Gastrocnemius medialis (tissue), 4 donors: ENCODE measurements at regions not wholly inside any gene's neighbourhood (a gene's known extent, or its start where the extent isn't known, plus 50 kb on each side); places are given as distances from the start of the nearest gene placed in this dataset.
A peak's percentile ranks its signal among the peaks of the same experiment; 100 is the strongest.
"Not testable (repeated sequence)": the region's sequence is repeated elsewhere in the genome, so short reads cannot be mapped to it uniquely, and the experiment has no call there.

ENCODE experiments used
- ATAC-seq, 2 donors: fragments of 150-250 bp; one replicate each; pipeline ENCODE4 v1.9.1; 2016
- DNase-seq, 2 donors: peaks; one replicate each; pipeline ENCODE4 v3.0.0-alpha.2; 2019
- H3K27ac ChIP-seq, 4 donors: fragments of 200-600 bp; sonication (generic); 1 replicate in 1 of 4; 2 replicates in 3 of 4; pipeline ENCODE4 v1.5.1; 2016 to 2018; ENCODE audit warnings: mild to moderate bottlenecking in 2 of 4, moderate library complexity in 1 of 4
- H3K27me3 ChIP-seq, 3 donors: fragments of 200-600 bp; sonication (generic) in 2 of 3; 1 replicate in 1 of 3; 2 replicates in 2 of 3; pipeline versions ENCODE4 v1.5.1 to v1.6.0; 2016 to 2019; ENCODE audit warnings: mild to moderate bottlenecking in 1 of 3, moderate library complexity in 1 of 3
- H3K36me3 ChIP-seq, 2 donors: fragments of 200-600 bp; sonication (generic) in 1 of 2; one replicate each; pipeline ENCODE4 v1.5.1; 2017 to 2018
- H3K4me1 ChIP-seq, 2 donors: fragments of 200-600 bp; sonication (generic) in 1 of 2; one replicate each; pipeline ENCODE4 v1.5.1; 2016 to 2017; ENCODE audit warnings: mild to moderate bottlenecking in 2 of 2
- H3K4me3 ChIP-seq, 4 donors: fragments of 200-600 bp; sonication (generic) in 3 of 4; 1 replicate in 1 of 4; 2 replicates in 3 of 4; pipeline ENCODE4 v1.5.1; 2016 to 2019; ENCODE audit warnings: mild to moderate bottlenecking in 2 of 4
- H3K9me3 ChIP-seq, 3 donors: fragments of 200-600 bp; sonication (generic) in 2 of 3; 1 replicate in 1 of 3; 2 replicates in 2 of 3; pipeline ENCODE4 v1.5.1; 2016 to 2019
- POLR2A ChIP-seq, 2 donors: fragments of 450-650 bp; IDR thresholded peaks; one replicate each; pipeline ENCODE4 v1.6.1; 2017; ENCODE audit warnings: antibody characterized with exemption in 2 of 2, mild to moderate bottlenecking in 2 of 2, moderate library complexity in 2 of 2
- in situ Hi-C, 4 donors: fragments of 200-750 bp; cut with MboI; loops; one replicate each; pipeline versions ENCODE4 v1.15.0 to v1.8.0; 2017; ENCODE audit warnings: low sequenced_read_pairs in 4 of 4
- intact Hi-C: fragments of 100-400 bp; cut with DNase I; formaldehyde crosslinking; loops from one replicate; pipeline ENCODE4 v1.15.1; 2023; ENCODE audit warnings: low total_unique reads
- TF ChIP-seq, protein P1 (sequence below), 5 experiments: fragments of 450-650 bp in 3 of 5; fragments of 200-600 bp in 2 of 5; sonication (generic) in 2 of 5; IDR thresholded peaks in 4 of 5; conservative IDR thresholded peaks in 1 of 5; 1 replicate in 4 of 5; 2 replicates in 1 of 5; pipeline ENCODE4 v1.5.1; 2016 to 2019; ENCODE audit warnings: antibody characterized with exemption in 5 of 5, mild to moderate bottlenecking in 3 of 5, moderate library complexity in 3 of 5

- no peak for ATAC-seq
- no peak overlapping the region for H3K4me3 ChIP-seq
- intact Hi-C loops: no loop called here
- no peaks in the 10 kb centered on the region for H3K36me3 ChIP-seq
- no peak for DNase-seq
- H3K27ac ChIP-seq: no peak overlapping the region
- in situ Hi-C loops: no loop called here
- no peaks in the 10 kb centered on the region for H3K27me3 ChIP-seq
- TF ChIP-seq POLR2A (IDR thresholded peaks at IDR 0.05): no peak
- TF ChIP-seq, protein P1, sequence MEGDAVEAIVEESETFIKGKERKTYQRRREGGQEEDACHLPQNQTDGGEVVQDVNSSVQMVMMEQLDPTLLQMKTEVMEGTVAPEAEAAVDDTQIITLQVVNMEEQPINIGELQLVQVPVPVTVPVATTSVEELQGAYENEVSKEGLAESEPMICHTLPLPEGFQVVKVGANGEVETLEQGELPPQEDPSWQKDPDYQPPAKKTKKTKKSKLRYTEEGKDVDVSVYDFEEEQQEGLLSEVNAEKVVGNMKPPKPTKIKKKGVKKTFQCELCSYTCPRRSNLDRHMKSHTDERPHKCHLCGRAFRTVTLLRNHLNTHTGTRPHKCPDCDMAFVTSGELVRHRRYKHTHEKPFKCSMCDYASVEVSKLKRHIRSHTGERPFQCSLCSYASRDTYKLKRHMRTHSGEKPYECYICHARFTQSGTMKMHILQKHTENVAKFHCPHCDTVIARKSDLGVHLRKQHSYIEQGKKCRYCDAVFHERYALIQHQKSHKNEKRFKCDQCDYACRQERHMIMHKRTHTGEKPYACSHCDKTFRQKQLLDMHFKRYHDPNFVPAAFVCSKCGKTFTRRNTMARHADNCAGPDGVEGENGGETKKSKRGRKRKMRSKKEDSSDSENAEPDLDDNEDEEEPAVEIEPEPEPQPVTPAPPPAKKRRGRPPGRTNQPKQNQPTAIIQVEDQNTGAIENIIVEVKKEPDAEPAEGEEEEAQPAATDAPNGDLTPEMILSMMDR (IDR thresholded peaks at IDR 0.05 in 4 of 5, conservative IDR thresholded peaks at IDR 0.05 in 1 of 5): no peak
- H3K9me3 ChIP-seq: no peaks in the 10 kb centered on the region
- peaks cover 0 to 20% of the 10 kb centered on the region in 2 donors for H3K4me1 ChIP-seq
Observed at GRCh38 chr12:105470601-105471000, 140.1 kb downstream of the C12orf75 start.

DNA sequence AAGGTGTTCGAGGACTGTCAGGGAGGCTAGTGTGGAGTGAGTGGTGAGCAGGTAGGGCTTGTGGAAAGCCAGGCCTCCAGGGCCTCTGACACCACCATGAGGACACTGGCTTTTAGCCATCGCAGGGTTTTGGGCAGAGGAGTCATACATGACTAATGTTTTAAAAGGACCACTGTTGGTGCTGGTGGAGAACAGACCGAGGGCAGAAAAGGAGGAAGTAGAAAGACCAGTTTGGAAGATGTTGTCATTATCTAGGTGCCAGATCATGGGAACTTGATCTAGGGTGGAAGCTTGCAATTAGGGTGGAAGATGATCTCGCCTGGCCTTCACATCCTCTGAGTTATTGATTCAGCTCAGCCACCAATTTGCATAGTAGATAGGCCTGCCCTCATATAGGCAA is 144.2 kb downstream of the C12orf75 start:
- intact Hi-C loops (no loop called here), in situ Hi-C loops (no loop called here)
- ATAC-seq (no peak), DNase-seq (no peak)
- Histone ChIP-seq H3K27me3 (no peaks in the 10 kb centered on the region), H3K27ac (no peak overlapping the region), H3K36me3 (no peaks in the 10 kb centered on the region), H3K9me3 (no peaks in the 10 kb centered on the region), H3K4me3 (no peak overlapping the region), H3K4me1 (peaks cover 0 to 11% of the 10 kb centered on the region in 2 donors)
- no peak for TF ChIP-seq POLR2A (IDR thresholded peaks at IDR 0.05)
- TF ChIP-seq, protein P1 (IDR thresholded peaks at IDR 0.05 in 4 of 5, conservative IDR thresholded peaks at IDR 0.05 in 1 of 5): no peak

DNA sequence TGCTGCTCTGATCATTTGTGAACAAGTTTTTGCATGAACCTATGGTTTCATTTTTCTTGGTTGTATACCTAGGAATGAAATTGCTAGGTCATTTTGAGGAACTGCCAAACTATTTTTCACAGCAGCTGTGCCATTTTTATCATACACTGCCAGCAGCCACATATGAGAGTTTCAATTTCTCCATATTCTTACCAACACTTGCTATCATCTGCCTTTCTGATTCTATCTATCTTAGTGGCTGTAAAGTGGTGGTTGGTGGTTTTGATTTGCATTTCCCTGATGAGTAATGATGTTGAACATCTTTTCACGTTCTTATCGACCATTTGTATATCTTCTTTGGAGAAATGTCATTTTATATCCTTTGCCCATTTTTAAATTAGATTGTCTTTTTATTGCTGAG is 146.1 kb downstream of the C12orf75 start:
- ATAC-seq: no peak
- H3K9me3 ChIP-seq: no peaks in the 10 kb centered on the region
- no peak for DNase-seq
- TF ChIP-seq, protein P1 (IDR thresholded peaks at IDR 0.05 in 4 of 5, conservative IDR thresholded peaks at IDR 0.05 in 1 of 5): no peak
- no peak for TF ChIP-seq POLR2A (IDR thresholded peaks at IDR 0.05)
- no peaks in the 10 kb centered on the region for H3K27me3 ChIP-seq
- H3K27ac ChIP-seq: peak overlapping the region in 1 of 4 donors; percentile 62
- in situ Hi-C loops: no loop called here
- intact Hi-C loops: no loop called here
- no peak overlapping the region for H3K4me3 ChIP-seq
- H3K4me1 ChIP-seq: peaks cover 0 to 9% of the 10 kb centered on the region in 2 donors
- no peaks in the 10 kb centered on the region for H3K36me3 ChIP-seq

DNA sequence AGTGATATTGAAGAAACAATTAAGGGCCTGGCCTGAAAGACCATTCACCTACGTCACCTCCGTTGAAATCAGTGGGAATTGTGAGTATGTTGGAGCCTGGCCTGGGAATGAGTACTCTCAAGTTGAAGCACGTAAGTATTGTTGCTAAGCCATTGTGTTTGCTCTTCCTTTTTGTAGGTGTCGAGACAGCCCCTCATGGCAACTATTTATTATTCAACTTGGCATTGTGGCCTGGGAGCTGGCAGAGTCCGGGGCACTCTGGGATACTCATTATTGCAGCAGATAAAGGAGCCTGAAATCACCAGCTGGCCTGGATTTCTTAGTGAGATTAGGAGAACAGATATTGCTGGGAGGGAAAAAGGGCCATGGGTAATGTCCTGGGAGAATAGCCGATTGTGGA is 147.4 kb downstream of the C12orf75 start:
- H3K27me3 ChIP-seq: no peaks in the 10 kb centered on the region
- H3K9me3 ChIP-seq: no peaks in the 10 kb centered on the region
- H3K27ac ChIP-seq: peak overlapping the region in 3 of 4 donors; percentile 18 to 62 (median 55)
- H3K36me3 ChIP-seq: no peaks in the 10 kb centered on the region
- H3K4me1 ChIP-seq: peaks cover 0 to 9% of the 10 kb centered on the region in 2 donors
- H3K4me3 ChIP-seq: no peak overlapping the region
- ATAC-seq (peak; percentile 68 to 74), DNase-seq (no peak)
- TF ChIP-seq, protein P1 (IDR thresholded peaks at IDR 0.05 in 4 of 5, conservative IDR thresholded peaks at IDR 0.05 in 1 of 5): no peak
- no peak for TF ChIP-seq POLR2A (IDR thresholded peaks at IDR 0.05)
- intact Hi-C loops: no loop called here
- in situ Hi-C loops: no loop called here

DNA sequence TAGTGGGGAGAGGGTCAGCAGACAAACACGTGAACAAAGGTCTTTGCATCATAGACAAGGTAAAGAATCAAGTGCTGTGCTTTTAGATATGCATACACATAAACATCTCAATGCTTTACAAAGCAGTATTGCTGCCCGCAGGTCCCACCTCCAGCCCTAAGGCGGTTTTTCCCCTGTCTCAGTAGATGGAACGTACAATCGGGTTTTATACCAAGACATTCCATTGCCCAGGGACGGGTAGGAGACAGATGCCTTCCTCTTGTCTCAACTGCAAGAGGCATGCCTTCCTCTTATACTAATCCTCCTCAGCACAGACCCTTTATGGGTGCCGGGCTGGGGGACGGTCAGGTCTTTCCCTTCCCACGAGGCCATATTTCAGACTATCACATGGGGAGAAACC is 148.3 kb downstream of the C12orf75 start:
- H3K4me3 ChIP-seq, H3K9me3 ChIP-seq, ATAC-seq, H3K27ac ChIP-seq, in situ Hi-C loops, H3K27me3 ChIP-seq, H3K36me3 ChIP-seq, DNase-seq, H3K4me1 ChIP-seq, intact Hi-C loops: not testable (repeated sequence)
